ENCODE measurements at regions not wholly inside any gene's neighbourhood (a gene's known extent, or its start where the extent isn't known, plus 50 kb on each side); places are given as distances from the start of the nearest gene placed in this dataset.

- DNase-seq: no peak
Observed at GRCh38 chr17:72479113-72479512, 358.3 kb downstream of the SOX9 start.

- DNase-seq: no peak
Observed at GRCh38 chr17:72481572-72481971, 360.8 kb downstream of the SOX9 start.

DNA sequence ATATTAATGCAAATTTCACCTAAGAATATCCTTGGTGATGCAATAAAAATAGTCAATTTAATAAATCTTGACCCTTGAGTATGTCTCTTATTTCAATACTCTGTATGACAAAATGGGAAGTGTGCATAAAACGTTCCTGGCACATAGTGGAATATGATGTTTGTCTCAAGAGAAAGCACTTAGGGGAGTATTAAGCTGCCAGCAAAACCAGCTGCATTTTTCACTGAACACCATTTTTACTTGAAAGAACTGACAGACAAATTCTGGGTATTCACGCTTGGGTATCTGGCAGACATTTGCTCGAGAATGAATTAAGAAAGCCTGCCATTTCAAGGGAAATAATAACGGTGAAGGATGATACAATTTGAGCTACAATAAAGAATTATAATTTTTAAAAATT lies 364.8 kb downstream of the SOX9 start:
- no peak for DNase-seq

GRCh38 chr17:72486806-72487205 lies 366.0 kb downstream of the SOX9 start:
- DNase-seq: no peak

DNA sequence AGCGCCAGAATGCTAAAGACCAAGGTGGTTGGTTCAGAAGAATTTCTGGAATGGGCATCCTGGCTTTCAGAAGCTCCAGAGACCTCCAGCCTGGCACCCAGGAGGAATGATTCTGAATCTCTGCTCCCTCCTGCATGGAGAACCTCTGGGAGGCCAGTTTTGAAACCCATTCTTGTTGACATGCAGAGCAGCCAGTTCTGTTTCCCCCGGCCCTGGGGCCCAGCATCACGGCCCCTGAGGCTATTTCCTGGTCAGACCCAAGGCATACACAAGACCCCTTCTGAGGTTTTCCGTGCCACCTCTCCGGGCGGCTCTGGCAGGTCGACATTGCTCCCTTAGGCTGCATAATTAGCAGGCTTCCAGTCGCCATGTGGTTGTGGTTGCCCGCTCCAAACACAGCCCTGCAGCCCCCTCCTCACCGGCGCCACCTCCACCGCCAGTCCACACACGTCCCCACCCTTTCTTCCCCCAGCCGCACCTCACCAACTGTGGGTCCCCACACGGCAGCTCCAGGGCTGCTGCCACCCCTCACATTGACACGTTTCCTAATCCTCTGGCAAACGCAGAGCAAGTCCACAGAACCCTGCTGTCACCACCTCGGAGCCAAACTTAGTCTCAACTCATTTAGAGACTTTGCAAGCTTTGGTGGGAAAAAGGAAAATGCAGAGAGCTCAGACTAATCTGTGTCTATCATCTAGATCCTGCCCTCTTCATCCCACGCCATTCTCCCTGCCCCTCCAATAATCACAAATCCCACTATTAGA lies 367.1 kb downstream of the SOX9 start:
- no peak for DNase-seq

- DNase-seq: no peak
Observed at GRCh38 chr17:72488555-72489271, 367.9 kb downstream of the SOX9 start.

- no peak for DNase-seq
Observed at GRCh38 chr17:72489272-72489641, 368.4 kb downstream of the SOX9 start.

DNA sequence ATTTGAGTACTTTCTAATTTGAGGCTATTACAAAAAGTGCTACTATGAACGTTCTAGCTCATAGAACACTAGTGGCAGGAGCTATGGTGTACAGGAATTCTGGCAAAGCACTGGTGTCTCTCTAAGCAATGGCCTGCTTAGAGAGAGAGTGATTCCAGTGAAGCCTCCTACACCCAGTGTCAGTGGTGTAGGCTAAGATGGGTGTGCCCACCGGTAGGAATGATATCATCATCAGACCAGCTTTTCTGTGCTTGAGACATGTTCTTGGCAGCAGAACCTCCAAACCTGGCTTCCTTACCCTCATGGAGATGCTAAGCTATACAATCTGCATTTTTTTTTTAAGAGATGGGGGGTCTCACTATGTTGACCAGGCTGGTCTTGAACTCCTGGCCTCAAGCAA lies 370.3 kb downstream of the SOX9 start:
- DNase-seq: no peak

DNA sequence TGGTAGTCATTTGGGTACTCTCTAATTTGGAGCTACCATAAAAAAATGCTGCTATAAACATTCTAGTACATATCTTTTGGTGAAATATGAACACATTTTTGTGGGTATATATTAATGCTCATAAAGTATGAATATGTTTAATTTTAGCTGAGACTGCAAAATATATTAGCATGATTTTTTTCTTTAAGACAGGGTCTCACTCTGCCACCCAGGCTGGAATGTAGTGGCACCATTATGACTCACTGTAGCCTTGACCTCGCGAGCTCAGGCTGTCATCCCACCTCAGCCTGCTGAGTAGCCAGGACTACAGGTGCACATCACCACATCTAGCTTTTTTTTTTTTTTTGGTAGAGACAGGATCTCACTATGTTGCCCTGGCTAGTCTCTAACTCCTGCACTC lies 371.7 kb downstream of the SOX9 start:
- DNase-seq: no peak

DNA sequence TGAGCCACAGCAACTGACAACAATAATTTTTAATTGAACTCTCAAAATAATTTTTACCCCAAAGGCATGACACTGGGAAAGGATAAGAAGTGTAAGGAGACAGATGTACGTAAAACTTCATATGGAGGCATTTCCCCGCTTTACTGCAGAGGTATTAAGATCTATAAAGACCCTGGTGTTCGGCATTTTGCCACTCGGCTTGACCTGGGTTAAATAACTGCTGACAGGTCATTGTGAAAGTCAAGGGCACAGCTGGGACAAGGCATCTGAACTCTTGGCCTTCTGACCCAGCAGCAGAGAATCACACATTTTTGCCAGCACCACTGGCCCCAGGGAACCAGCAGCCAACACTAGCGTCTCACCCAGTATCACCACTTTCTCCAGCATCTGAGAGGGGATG lies 372.1 kb downstream of the SOX9 start:
- no peak for DNase-seq

GRCh38 chr17:72494566-72494965 lies 373.7 kb downstream of the SOX9 start:
- no peak for DNase-seq

- DNase-seq: no peak
Observed at GRCh38 chr17:72496461-72496860, 375.6 kb downstream of the SOX9 start.

DNA sequence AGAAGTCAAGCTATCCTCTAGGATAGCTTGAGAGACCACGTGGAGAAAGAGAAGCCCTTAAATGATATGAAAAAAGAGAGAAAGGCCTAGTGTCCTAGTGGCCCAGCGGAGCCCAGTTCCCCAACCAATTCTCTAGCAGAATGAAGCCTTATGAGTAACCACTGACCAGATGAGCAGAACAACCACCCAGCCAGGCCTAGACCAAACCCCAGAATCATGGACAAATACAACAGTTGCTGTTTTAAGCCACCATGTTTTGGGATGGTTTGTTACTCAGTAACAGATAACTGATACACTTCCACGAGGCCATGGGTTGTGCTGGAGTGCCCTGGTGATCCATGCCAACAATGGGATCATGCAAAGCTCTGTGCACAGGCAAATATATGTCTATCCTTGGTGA lies 377.1 kb downstream of the SOX9 start:
- no peak for DNase-seq

DNA sequence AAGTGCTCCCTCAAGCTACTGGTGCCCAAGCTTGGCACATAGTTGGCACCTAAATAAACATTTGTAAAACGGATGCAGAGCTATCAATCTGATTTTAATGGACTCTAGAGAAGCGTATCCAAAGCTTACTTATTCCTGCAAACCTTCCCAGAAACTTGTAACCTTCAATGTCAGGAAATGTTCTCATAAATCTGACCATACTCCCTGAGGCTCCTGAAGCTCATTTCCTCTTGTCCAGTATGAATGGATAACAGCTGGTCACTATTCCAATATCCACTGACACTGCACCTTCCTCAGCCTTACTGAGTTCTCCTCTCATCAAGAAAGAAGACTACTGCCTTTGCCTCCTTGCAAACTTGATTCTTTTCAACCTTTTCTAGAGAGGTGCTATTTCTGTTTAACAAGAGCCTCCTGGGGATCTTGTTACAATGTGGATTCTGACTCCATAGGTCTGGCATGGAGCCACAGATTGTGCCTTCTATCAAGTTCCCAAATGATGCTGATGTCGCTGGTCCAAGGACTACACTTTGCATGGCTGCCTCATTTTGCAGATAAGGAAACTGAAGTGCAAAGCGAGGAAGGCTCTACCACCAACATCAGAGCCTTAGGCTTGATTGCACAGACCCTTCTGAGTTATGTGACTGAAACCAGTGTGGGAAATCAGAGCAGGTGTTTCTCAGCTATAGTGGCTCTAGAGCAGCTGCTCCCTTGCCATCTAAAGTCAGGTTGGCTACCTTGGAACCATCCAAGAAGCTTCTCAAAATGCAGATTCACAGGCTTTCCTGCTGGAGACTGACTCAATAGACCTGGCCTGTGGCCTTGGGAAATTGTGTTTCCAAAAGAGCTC lies 377.8 kb downstream of the SOX9 start:
- DNase-seq: no peak

- no peak for DNase-seq
Observed at GRCh38 chr17:72501404-72502370, 380.9 kb downstream of the SOX9 start.

DNA sequence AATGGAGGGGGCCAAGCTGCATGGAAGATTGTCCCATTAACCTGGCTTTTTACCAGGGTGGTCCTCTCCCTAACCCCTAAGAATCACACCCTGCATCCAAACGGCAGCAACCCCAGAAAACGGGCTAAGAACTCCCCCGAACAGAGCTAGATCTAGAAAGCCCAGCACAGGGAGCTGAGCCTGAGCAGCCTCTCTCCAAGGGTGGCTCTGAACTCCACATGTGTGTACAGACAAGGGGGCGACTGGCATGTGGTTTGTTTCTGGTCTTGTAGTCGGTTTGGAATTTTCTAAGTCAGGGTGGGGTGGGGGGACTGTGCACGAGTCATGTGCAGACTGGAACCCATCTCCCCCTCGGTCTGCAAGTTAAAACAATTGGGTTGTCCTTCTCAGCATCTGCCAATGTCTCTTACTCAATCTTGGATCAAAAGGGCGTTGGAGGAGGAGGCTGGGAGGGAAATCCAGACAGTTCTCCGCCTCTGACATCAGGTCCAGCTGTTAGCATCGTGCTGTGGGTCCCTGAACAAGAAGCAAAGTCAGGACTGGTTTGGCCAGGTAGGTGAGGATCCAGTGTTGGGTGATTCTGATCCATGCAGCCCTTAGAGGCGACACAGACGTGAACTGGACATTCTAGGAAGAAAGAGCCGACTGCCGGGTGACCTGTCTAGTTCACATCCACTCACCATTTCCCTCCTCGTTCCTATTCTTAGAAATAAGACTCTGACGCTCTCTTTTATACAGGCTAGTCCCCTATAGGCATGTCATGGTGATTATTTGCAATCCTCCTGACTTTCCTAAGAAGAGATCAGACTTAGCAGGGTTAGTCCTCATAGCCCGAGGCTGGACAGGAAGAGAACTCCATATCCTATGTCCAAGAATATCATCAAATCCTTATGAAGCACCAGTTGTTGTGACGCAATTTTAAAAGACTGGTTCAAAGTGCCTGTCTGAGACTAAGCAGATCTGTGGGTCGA lies 381.8 kb downstream of the SOX9 start:
- no peak for DNase-seq

- DNase-seq: no peak
Observed at GRCh38 chr17:72503556-72503955, 382.7 kb downstream of the SOX9 start.

DNA sequence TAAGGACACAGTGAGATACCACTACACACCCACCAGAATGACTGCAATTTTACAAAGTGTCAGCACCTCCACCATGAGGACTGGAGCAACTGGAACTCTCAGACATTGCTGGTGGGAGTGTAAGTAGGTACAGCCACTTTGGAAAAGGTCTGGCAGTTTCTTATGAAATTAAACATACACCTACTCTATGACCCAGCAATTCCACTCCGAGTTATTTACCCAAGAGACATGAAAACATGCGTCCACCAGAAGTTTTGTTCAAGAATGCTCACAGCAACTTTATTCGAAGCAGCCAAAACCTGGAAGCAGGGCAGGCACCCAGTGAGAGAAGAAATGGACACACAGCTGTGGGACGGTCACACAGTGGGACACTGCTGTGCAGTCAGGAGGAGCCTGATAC lies 384.0 kb downstream of the SOX9 start:
- no peak for DNase-seq

GRCh38 chr17:72506773-72507172 lies 386.0 kb downstream of the SOX9 start:
- no peak for DNase-seq

DNA sequence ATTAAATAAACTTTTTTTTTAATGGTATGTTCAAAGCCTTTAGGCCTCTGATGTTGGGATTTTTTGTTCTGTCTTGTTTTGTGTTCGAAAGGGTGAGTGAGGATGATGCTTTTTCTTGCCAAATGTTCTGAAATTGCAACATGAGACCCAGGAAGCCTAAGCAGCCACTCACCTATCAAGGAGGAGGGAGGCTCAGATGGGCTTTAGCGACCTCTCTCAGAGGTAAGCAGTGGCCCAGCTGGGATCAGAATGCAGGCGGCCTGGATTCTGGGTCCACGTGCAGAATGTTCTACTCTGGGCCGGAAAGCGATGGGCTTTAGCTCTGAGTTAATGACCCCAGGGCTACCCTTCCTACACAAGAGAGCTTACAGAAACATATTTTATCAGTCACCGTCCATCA lies 386.6 kb downstream of the SOX9 start:
- no peak for DNase-seq

DNA sequence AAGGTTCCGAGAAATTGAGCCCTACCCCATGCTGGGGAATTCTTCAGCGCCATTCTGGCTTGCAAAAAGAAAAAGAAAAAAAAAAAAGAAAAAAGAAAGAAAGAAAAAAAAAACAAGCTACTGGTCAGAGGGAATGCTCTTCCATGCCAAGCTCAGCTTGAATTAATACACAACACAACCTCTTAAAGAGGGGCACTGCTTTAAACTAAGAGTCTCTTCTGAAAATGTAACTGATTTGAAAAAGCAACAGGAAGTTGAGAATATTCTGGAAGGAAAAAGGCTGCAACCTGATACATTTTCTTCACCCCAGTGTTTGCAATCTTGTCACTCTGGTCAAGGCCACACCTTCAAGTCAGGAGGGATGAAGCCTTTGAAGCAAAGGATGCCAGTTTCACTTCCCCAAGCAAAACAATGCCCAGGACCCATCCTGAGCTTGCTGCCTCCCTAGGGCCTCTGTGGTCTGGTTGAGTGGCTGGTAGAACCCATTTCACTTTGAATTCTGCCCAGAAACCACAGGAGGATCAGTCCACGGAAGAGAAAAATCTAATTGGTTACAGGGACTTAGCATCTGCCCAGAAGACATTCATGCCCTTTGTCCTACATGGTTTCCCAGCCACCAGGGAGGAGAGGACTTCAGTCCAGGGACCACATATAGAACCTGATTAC lies 389.7 kb downstream of the SOX9 start:
- DNase-seq: no peak
